GM23338 (cell line): ENCODE measurements at regions not wholly inside any gene's neighbourhood (a gene's known extent, or its start where the extent isn't known, plus 50 kb on each side); places are given as distances from the start of the nearest gene placed in this dataset.

ENCODE experiments used
- ATAC-seq: fragments of 200-7000 bp; cut with Tn5 transposase; 3 replicates; pipeline ENCODE4 v1.9.1; 2020
- DNase-seq: peaks from one replicate; pipeline ENCODE4 v3.0.0-alpha.2; 2015; ENCODE audit warnings: low spot score
- H2AFZ ChIP-seq: fragments of 200-600 bp; sonication (generic); 2 replicates; pipeline ENCODE4 v1.8.0; 2016; ENCODE audit warnings: antibody characterized with exemption, mild to moderate bottlenecking, moderate library complexity
- H3F3A ChIP-seq: fragments of 200-600 bp; sonication (generic); replicated peaks from 2 replicates; pipeline ENCODE4 v1.8.0; 2017; ENCODE audit warnings: antibody characterized with exemption, mixed run types, low read depth
- H3K27ac ChIP-seq: fragments of 200-600 bp; sonication (generic); 2 replicates; pipeline ENCODE4 v1.6.1; 2016; ENCODE audit warnings: low read depth
- H3K27me3 ChIP-seq: fragments of 200-600 bp; sonication (generic); 2 replicates; pipeline ENCODE4 v1.8.0; 2016; ENCODE audit warnings: mild to moderate bottlenecking, mixed run types, moderate library complexity; ENCODE audit not compliant: insufficient read depth
- H3K36me3 ChIP-seq: fragments of 200-600 bp; sonication (generic); 2 replicates; pipeline ENCODE4 v1.8.0; 2016; ENCODE audit warnings: mild to moderate bottlenecking; ENCODE audit not compliant: insufficient read depth
- H3K4me1 ChIP-seq: fragments of 200-600 bp; sonication (generic); 2 replicates; pipeline ENCODE4 v1.8.0; 2016; ENCODE audit warnings: mild to moderate bottlenecking, moderate library complexity; ENCODE audit not compliant: insufficient read depth
- H3K4me2 ChIP-seq: fragments of 200-600 bp; sonication (generic); 2 replicates; pipeline ENCODE4 v1.7.1; 2017; ENCODE audit warnings: mixed run types
- H3K4me3 ChIP-seq: fragments of 200-600 bp; sonication (generic); 2 replicates; pipeline ENCODE4 v1.6.1; 2016; ENCODE audit warnings: mixed run types
- H3K79me2 ChIP-seq: fragments of 200-600 bp; sonication (generic); replicated peaks from 2 replicates; pipeline ENCODE4 v1.8.0; 2017; ENCODE audit warnings: mild to moderate bottlenecking; ENCODE audit not compliant: insufficient read depth
- H3K9me2 ChIP-seq: fragments of 200-600 bp; sonication (generic); 2 replicates; pipeline ENCODE4 v1.8.0; 2017; ENCODE audit not compliant: insufficient read depth
- H4K20me1 ChIP-seq: fragments of 200-600 bp; sonication (generic); replicated peaks from 2 replicates; pipeline ENCODE4 v1.8.0; 2017; ENCODE audit warnings: mild to moderate bottlenecking; ENCODE audit not compliant: insufficient read depth
- H3K27ac Mint-ChIP-seq: 2 replicates; pipeline ENCODE4 v1.8.0; 2020; ENCODE audit warnings: inconsistent platforms, mild to moderate bottlenecking, moderate library complexity, mixed read lengths
- H3K27me3 Mint-ChIP-seq: 3 replicates; pipeline ENCODE4 v1.8.0; 2022; ENCODE audit warnings: low read depth, mild to moderate bottlenecking, moderate library complexity, mixed read lengths, inconsistent platforms; ENCODE audit not compliant: insufficient read depth, poor library complexity
- H3K36me3 Mint-ChIP-seq: 3 replicates; pipeline ENCODE4 v1.8.0; 2021; ENCODE audit warnings: low read depth, mild to moderate bottlenecking, inconsistent platforms, moderate library complexity, mixed read lengths
- H3K4me1 Mint-ChIP-seq: 3 replicates; pipeline ENCODE4 v1.8.0; 2020; ENCODE audit warnings: mild to moderate bottlenecking, inconsistent platforms, mixed read lengths
- H3K4me3 Mint-ChIP-seq: 3 replicates; pipeline ENCODE4 v1.8.0; 2021; ENCODE audit warnings: moderate library complexity, mild to moderate bottlenecking, inconsistent platforms, mixed read lengths
- H3K9me3 Mint-ChIP-seq: 3 replicates; pipeline ENCODE4 v1.8.0; 2020; ENCODE audit warnings: moderate library complexity, mild to moderate bottlenecking, inconsistent platforms, mixed read lengths
- POLR2AphosphoS5 ChIP-seq: IDR thresholded peaks from 2 replicates; pipeline ENCODE4 v1.6.1; 2016; ENCODE audit warnings: antibody characterized with exemption, low read depth
- REST ChIP-seq: IDR thresholded peaks from one replicate; pipeline ENCODE4 v1.6.1; 2018; ENCODE audit warnings: antibody characterized with exemption; ENCODE audit not compliant: unreplicated experiment
- STAT1 ChIP-seq: IDR thresholded peaks from one replicate; pipeline ENCODE4 v1.6.1; 2016; ENCODE audit warnings: antibody characterized with exemption; ENCODE audit not compliant: unreplicated experiment
- ZNF331 ChIP-seq: fragments of 250-450 bp; sonication (Bioruptor Pico); IDR thresholded peaks from 2 replicates; pipeline ENCODE4 v1.5.0; 2020; ENCODE audit warnings: low read depth, mild to moderate bottlenecking, moderate library complexity
- ZNF462 ChIP-seq: fragments of 250-450 bp; sonication (Bioruptor Pico); IDR thresholded peaks from 2 replicates; pipeline ENCODE4 v1.5.0; 2020; ENCODE audit warnings: mild to moderate bottlenecking, moderate library complexity

GRCh38 chr1:198908995-198909394 lies 270.2 kb downstream of the PTPRC start (continued):
- no peak for TF ChIP-seq ZNF462

- Mint-ChIP-seq H3K27ac (no peak overlapping the region), H3K4me1 (no peaks in the 10 kb centered on the region), H3K27me3 (no peaks in the 10 kb centered on the region), H3K4me3 (no peak overlapping the region), H3K36me3 (no peaks in the 10 kb centered on the region), H3K9me3 (no peaks in the 10 kb centered on the region)
- ATAC-seq (no peak), DNase-seq (no peak)
- H3K27ac ChIP-seq = no peak overlapping the region
- no peaks in the 10 kb centered on the region for H3K79me2 ChIP-seq
- H3K4me1 ChIP-seq = no peaks in the 10 kb centered on the region
- no peaks in the 10 kb centered on the region for H4K20me1 ChIP-seq
- no peak overlapping the region; the same call in 1 of the 2 replicates for H2AFZ ChIP-seq
- H3K4me3 ChIP-seq = no peak overlapping the region
- H3K4me2 ChIP-seq = no peak overlapping the region
- H3K9me2 ChIP-seq = no peaks in the 10 kb centered on the region
- no peaks in the 10 kb centered on the region for H3F3A ChIP-seq
- no peaks in the 10 kb centered on the region for H3K27me3 ChIP-seq
- no peaks in the 10 kb centered on the region for H3K36me3 ChIP-seq
- TF ChIP-seq STAT1 = no peak
- no peak for TF ChIP-seq POLR2AphosphoS5
- TF ChIP-seq ZNF331 = no peak
- no peak for TF ChIP-seq REST
- no peak for TF ChIP-seq ZNF462
Measured at GRCh38 chr1:198909973-198910372, 271.1 kb downstream of the PTPRC start.
